AG09309 (cell line): ENCODE measurements at regions not wholly inside any gene's neighbourhood (a gene's known extent, or its start where the extent isn't known, plus 50 kb on each side); places are given as distances from the start of the nearest gene placed in this dataset.

Source experiments
- DNase-seq: peaks from one replicate; pipeline ENCODE4 v3.0.0-alpha.2; 2010; ENCODE audit warnings: low read depth
- H3K4me3 ChIP-seq: 2 replicates; pipeline ENCODE4 v1.5.1; 2011; ENCODE audit warnings: mild to moderate bottlenecking, low read depth, low read length, moderate library complexity; ENCODE audit not compliant: control insufficient read depth
- TF ChIP-seq, protein P1 (sequence below): IDR thresholded peaks from 2 replicates; pipeline ENCODE4 v1.5.1; 2011; ENCODE audit warnings: mild to moderate bottlenecking, low read depth, low read length, inconsistent platforms; ENCODE audit not compliant: insufficient read depth, control insufficient read depth; ENCODE audit errors: missing control alignments

- TF ChIP-seq, protein P1, sequence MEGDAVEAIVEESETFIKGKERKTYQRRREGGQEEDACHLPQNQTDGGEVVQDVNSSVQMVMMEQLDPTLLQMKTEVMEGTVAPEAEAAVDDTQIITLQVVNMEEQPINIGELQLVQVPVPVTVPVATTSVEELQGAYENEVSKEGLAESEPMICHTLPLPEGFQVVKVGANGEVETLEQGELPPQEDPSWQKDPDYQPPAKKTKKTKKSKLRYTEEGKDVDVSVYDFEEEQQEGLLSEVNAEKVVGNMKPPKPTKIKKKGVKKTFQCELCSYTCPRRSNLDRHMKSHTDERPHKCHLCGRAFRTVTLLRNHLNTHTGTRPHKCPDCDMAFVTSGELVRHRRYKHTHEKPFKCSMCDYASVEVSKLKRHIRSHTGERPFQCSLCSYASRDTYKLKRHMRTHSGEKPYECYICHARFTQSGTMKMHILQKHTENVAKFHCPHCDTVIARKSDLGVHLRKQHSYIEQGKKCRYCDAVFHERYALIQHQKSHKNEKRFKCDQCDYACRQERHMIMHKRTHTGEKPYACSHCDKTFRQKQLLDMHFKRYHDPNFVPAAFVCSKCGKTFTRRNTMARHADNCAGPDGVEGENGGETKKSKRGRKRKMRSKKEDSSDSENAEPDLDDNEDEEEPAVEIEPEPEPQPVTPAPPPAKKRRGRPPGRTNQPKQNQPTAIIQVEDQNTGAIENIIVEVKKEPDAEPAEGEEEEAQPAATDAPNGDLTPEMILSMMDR: no peak
- DNase-seq: no peak
- H3K4me3 ChIP-seq: no peak overlapping the region
These were observed 467.6 kb upstream of the CFAP20DC start for GRCh38 chr3:59517388-59517787.

- DNase-seq: no peak
- H3K4me3 ChIP-seq: no peak overlapping the region
- TF ChIP-seq, protein P1: no peak
These were observed 466.1 kb upstream of the CFAP20DC start for GRCh38 chr3:59515966-59516365.

DNA sequence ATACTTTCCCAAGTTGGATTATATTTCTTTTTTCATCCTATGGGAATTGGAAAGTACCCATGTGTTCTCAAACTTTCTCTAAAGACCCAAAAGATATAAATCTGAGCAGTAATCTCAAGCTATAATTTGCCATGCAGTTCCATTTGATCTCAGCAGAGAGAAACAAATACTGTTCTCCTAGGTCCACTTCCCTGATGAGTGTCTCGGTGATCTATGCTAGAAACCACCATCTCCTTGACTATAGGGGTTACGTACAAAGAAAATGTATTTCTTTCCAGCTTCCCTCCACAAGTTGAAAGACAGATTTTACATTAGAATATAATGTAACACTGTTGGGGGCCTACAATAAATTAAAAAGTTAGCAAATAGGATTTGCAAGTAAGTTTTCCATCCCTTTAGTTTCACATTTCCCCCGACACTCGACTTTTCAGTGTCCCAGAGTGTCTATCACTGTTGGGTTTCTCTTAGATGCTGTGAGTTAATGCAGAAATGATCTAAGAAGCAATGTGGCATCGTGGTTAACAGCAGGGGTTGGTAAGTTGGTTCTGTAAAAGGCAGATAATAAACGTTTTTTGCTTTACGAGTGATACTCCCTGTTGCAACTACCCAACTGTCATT, 465.1 kb upstream of the CFAP20DC start:
- H3K4me3 ChIP-seq: no peak overlapping the region
- no peak for DNase-seq
- TF ChIP-seq, protein P1: no peak

DNA sequence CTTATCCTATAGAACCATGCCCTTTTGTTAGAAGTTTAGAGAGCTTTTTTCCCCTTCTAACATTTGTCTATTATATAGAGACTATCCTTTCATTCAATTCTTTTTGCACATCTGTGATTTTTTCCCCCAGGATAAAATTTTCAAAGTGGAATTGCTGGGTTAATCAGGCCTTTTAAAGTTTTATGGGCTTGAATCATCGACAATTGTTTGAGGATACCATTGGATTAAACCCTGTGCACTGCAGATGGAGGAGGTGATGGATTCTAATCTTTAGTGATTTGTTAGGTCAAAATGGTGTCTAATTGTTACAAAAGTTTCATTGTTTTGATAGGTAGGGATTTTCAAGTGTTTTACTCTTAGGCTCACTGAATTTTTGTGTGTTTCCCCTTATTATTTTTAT, 463.7 kb upstream of the CFAP20DC start:
- DNase-seq: no peak
- TF ChIP-seq, protein P1: no peak
- H3K4me3 ChIP-seq: no peak overlapping the region

DNA sequence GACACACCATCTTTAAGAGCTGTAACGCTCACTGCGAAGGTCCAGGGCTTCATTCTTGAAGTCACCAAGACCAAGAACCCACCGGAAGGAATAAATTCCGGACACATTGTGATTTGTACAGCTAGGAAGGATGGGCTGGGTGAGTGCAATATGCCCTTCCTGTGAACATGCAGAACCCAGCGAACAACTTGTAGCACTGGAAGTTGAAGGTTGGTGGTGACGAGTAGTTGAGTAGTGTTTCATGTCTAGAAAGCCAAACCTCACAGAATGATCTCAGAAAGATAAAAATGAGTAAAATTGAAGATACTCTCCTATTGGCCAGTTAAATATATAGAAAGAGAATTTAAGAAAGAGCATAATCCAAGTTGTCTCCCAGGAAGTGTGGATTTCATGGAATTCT, 462.2 kb upstream of the CFAP20DC start:
- no peak overlapping the region for H3K4me3 ChIP-seq
- TF ChIP-seq, protein P1: no peak
- no peak for DNase-seq

GRCh38 chr3:59510576-59510975, 460.8 kb upstream of the CFAP20DC start:
- DNase-seq: no peak
- TF ChIP-seq, protein P1: no peak
- H3K4me3 ChIP-seq: no peak overlapping the region

DNA sequence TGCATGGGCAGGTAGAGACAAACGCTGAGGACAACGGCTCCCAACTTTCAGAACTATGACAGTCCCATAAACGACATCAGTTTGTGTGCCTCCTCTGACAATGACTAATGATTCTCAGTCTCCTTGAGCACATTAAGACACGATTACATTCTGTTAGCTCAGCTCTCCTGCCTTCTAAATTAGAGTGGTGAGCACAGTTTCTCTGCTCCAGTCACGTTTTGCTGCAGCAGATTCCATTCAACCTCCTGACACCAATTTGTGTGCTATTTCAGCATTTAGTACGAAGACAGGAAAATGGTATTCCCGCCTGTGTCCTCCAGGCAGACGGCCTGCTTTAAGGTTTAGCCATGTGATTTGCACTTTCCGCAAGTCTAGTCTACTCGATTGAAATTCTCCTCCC, 458.4 kb upstream of the CFAP20DC start:
- no peak overlapping the region for H3K4me3 ChIP-seq
- TF ChIP-seq, protein P1: no peak
- DNase-seq: no peak
